Coronary artery (tissue), 2 donors: ENCODE measurements at regions not wholly inside any gene's neighbourhood (a gene's known extent, or its start where the extent isn't known, plus 50 kb on each side); places are given as distances from the start of the nearest gene placed in this dataset.
"Not testable (repeated sequence)": the region's sequence is repeated elsewhere in the genome, so short reads cannot be mapped to it uniquely, and the experiment has no call there.

Experiments
- DNase-seq: peaks from one replicate; pipeline ENCODE4 v3.0.0-alpha.2; 2017; ENCODE audit warnings: low spot score
- H3K27ac ChIP-seq, 2 donors: fragments of 200-600 bp; sonication (generic); one replicate each; pipeline ENCODE4 v1.5.1; 2016 to 2019
- H3K4me3 ChIP-seq: fragments of 200-600 bp; sonication (generic); 2 replicates; pipeline ENCODE4 v1.5.1; 2016; ENCODE audit warnings: mild to moderate bottlenecking, moderate library complexity
- TF ChIP-seq, protein P1 (sequence below): fragments of 200-600 bp; sonication (generic); IDR thresholded peaks from one replicate; pipeline ENCODE4 v1.5.1; 2019; ENCODE audit warnings: antibody characterized with exemption

DNA sequence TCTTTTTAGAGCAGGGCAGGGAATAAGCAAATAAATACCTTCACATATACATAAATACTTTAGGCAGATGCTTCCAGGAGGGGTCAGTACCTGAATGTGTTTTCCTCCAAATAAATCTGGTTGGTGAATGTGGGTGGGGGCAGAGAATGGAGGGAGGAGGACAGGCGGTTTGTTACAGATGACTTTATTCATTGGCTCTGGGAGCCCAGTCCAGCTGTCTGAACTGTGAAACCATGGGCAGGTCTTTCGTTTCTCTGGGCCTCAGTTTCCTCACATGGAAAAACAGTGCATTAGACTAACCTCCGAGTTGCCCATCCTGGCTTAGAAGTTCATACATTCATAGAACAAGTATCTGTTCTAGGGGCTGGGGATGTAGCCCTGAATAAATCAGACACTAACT, 124.6 kb downstream of the IER5 start:
- Histone ChIP-seq H3K27ac (no peak overlapping the region), H3K4me3 (no peak overlapping the region)
- TF ChIP-seq, protein P1, sequence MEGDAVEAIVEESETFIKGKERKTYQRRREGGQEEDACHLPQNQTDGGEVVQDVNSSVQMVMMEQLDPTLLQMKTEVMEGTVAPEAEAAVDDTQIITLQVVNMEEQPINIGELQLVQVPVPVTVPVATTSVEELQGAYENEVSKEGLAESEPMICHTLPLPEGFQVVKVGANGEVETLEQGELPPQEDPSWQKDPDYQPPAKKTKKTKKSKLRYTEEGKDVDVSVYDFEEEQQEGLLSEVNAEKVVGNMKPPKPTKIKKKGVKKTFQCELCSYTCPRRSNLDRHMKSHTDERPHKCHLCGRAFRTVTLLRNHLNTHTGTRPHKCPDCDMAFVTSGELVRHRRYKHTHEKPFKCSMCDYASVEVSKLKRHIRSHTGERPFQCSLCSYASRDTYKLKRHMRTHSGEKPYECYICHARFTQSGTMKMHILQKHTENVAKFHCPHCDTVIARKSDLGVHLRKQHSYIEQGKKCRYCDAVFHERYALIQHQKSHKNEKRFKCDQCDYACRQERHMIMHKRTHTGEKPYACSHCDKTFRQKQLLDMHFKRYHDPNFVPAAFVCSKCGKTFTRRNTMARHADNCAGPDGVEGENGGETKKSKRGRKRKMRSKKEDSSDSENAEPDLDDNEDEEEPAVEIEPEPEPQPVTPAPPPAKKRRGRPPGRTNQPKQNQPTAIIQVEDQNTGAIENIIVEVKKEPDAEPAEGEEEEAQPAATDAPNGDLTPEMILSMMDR: no peak
- no peak for DNase-seq

DNA sequence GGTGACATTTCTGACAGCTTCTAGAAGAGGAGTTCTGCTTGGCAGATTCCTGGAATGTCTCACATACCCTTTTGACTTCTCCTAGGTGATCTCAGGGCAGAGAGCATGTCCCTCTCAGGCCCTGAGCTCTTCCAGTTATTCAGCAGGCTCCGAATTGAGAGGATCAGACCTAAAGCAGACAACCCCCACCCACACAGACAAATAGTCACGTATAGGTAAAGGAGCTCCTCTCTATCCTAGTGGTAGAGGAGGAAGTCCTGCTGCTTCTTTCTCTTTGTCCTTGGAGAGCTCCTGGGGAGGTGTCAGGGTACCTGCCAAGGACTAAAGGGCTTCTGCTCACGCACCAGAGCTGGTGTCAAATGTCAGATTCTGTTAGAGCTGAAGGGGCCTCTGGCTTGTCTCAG, 128.1 kb downstream of the IER5 start:
- TF ChIP-seq, protein P1: no peak
- Histone ChIP-seq H3K4me3 (no peak overlapping the region), H3K27ac (no peak overlapping the region)
- no peak for DNase-seq

DNA sequence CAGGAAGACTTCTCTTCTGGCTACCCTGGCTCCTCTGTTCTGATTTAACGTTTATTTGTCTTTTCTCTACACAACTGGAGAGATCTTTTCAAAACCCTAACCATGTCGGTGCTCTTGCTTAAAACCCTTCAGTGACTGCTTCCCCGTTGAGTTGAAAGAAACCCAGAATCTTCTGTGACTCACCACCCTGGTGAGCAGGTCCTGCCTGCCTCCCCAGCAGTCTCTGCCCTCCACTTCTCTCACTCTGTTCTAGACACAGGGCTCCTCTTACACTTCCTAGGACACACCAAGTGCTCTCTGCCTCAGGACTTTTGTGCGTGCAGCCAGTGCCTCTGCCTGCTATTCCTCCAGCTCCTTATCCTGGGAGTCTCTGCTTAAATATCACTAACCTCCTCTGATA, 131.4 kb downstream of the IER5 start:
- H3K27ac ChIP-seq: no peak overlapping the region
- no peak overlapping the region for H3K4me3 ChIP-seq
- TF ChIP-seq, protein P1: no peak
- DNase-seq: no peak

GRCh38 chr1:181221078-181221477, 132.6 kb downstream of the IER5 start:
- no peak overlapping the region for H3K27ac ChIP-seq
- no peak for DNase-seq
- TF ChIP-seq, protein P1: no peak
- H3K4me3 ChIP-seq: no peak overlapping the region

DNA sequence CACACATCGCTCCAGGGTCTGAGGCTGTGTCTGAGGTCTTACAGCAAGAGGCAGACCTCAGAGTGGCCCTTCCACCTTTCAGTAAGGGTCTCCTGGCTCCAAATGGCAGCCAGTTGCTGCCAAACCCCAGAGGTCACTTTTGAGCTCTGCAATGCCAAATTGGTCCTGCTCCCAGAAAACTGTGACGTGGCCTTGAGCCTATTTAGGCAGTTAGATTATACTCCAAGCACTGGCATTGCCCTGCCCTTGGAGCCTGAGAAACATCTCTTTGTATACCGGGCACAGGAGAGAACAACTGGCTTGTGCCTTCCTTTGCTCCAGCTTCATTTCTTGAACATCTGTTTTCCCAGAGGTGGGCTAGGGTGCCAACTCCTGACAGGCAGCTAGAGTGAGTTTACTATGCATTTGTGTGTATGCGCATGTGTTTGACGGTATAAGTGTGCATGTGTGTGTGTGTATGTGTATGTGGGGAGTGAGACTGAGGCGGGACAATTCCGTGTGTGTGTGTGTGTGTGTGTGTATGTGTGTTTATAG, 134.5 kb downstream of the IER5 start:
- H3K27ac ChIP-seq: no peak overlapping the region
- TF ChIP-seq, protein P1: no peak
- H3K4me3 ChIP-seq: no peak overlapping the region
- DNase-seq: no peak

- DNase-seq, H3K27ac ChIP-seq: not testable (repeated sequence)
Observed at GRCh38 chr1:181226728-181227127, 138.2 kb downstream of the IER5 start.

DNA sequence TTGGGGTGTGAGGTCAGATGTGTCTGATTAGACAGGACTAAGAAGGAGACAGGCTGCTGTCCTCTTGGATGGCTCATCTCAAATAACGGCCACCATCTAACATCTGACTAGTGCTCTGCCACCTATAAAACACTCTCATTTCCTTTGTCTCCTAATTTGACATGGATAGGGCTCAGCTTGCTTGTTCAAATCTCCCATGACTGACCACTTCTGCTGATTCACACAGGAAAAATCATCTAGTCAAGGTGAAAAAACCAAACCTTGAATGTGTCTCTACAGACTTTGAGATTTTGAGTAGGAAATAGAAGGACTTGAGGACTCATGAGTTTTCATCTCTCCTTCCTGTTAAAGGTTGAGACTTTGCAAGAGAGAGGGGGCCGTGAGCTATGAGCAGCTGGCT, 150.6 kb downstream of the IER5 start:
- no peak for DNase-seq
- no peak overlapping the region for H3K4me3 ChIP-seq
- TF ChIP-seq, protein P1: no peak
- no peak overlapping the region for H3K27ac ChIP-seq

More at GRCh38 chr1:181226728-181227127, 138.2 kb downstream of the IER5 start:
- not testable (repeated sequence) for H3K4me3 ChIP-seq

GRCh38 chr1:181246320-181246719, 157.8 kb downstream of the IER5 start:
- not testable (repeated sequence) for H3K4me3 ChIP-seq, H3K27ac ChIP-seq, DNase-seq

GRCh38 chr1:181248361-181248760, 159.9 kb downstream of the IER5 start:
- not testable (repeated sequence) for H3K4me3 ChIP-seq, DNase-seq, H3K27ac ChIP-seq
